IPS-20b (cell line): ENCODE measurements at regions not wholly inside any gene's neighbourhood (a gene's known extent, or its start where the extent isn't known, plus 50 kb on each side); places are given as distances from the start of the nearest gene placed in this dataset.

Source experiments
- H3K27ac ChIP-seq: one replicate; pipeline ENCODE4 v1.5.1; 2013; ENCODE audit warnings: low read length
- H3K27me3 ChIP-seq: 2 replicates; pipeline ENCODE4 v1.6.1; 2013; ENCODE audit warnings: mild to moderate bottlenecking, low read length, inconsistent platforms; ENCODE audit not compliant: insufficient read depth
- H3K36me3 ChIP-seq: 2 replicates; pipeline ENCODE4 v1.6.1; 2013; ENCODE audit warnings: low read depth, mild to moderate bottlenecking, inconsistent platforms, low read length, moderate library complexity; ENCODE audit not compliant: insufficient read depth
- H3K4me1 ChIP-seq: 2 replicates; pipeline ENCODE4 v1.6.1; 2013; ENCODE audit warnings: mild to moderate bottlenecking, control low read depth, inconsistent platforms, low read length, moderate library complexity; ENCODE audit not compliant: insufficient read depth
- H3K4me3 ChIP-seq: 2 replicates; pipeline ENCODE4 v1.5.1; 2013; ENCODE audit warnings: mild to moderate bottlenecking, low read length, inconsistent platforms
- H3K9ac ChIP-seq: 2 replicates; pipeline ENCODE4 v1.6.1; 2013; ENCODE audit warnings: low read depth, mild to moderate bottlenecking, inconsistent platforms, low read length, moderate library complexity
- H3K9me3 ChIP-seq: 2 replicates; pipeline ENCODE4 v1.6.1; 2013; ENCODE audit warnings: mild to moderate bottlenecking, low read depth, low read length, inconsistent platforms; ENCODE audit not compliant: insufficient read depth

DNA sequence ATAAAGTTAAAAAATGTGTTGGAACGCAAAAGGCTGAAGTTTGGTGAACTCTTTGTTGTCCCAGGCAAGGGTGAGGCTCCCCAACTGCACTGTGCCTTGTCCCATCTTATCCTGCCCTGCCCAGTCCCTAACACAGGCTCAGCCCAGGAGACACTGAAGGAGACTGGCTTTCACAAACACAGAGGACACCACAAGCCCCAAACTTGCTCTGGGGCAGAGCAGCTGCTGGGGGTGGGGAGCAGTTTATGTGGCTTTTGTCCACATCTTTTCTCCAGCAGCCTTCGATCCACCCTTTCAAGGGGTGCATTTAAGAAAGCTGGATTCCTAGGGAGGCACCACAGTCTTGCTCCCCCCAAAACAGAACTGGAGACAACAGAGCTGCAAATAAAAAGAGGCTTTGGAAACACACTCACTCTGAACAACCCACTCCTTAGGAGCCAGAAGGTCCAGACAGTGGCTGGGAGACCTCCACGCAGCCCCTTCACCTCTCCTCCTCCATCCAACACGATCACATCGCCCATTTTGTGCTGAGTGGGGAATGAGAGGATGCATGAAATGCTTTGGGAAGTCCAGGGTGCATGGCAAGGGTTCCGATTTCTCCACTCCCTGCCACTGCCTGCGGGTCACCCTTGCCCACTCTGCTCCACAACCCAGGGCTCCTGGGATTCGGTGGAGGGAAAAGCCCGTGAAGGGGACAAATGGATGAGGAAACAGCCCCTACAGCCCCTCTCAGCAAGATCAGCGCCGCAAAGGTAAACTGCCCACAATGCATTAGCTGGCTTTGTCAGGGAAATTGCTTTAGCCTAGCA, 260.5 kb upstream of the TLE3 start:
- no peaks in the 10 kb centered on the region for H3K36me3 ChIP-seq
- no peak overlapping the region for H3K4me3 ChIP-seq
- H3K9me3 ChIP-seq = no peaks in the 10 kb centered on the region
- H3K4me1 ChIP-seq = no peaks in the 10 kb centered on the region
- H3K27ac ChIP-seq = no peak overlapping the region
- no peak overlapping the region for H3K9ac ChIP-seq
- no peaks in the 10 kb centered on the region for H3K27me3 ChIP-seq

DNA sequence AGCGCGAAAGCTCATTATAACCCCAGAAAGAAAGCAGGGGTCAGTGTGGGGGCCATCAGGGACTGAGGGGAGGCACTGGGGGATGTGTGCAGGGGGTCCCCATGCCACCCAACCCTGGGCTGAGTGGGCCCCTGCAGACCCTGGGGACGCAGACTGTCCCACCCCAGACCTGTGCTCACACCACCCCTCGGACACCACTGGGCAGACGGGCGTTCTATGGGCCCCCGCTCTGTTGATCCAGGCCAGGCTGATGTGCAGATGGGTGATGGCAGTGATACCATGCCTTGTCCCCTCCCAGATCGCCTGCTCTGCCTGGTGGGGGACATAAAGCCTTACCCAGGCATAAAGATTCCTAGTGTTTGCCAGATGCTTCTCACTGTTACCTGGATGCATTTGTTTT, 259.7 kb upstream of the TLE3 start:
- Histone ChIP-seq H3K9ac (no peak overlapping the region), H3K27me3 (no peaks in the 10 kb centered on the region), H3K4me1 (no peaks in the 10 kb centered on the region), H3K4me3 (no peak overlapping the region), H3K9me3 (no peaks in the 10 kb centered on the region), H3K36me3 (no peaks in the 10 kb centered on the region), H3K27ac (no peak overlapping the region)

DNA sequence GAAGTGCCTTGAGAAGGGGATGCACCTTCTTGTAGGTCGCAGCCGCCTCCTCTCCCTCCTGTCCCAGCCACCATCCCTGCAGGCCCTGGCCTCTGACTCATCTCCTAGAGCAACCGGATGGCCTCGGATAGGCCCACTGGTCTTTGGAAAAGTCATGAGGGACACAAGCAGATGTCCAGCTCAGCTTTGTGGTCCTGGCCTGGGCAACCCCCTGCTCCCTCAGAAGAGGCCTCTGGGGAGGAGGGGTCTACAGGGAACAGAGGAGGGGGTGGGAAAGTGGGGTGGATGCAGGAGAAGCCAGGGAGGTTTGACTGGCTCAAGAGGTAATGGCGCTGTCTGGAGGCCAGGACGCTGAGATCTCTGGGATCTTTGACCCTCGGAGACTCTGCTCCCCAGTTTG, 259.2 kb upstream of the TLE3 start:
- H3K4me3 ChIP-seq = no peak overlapping the region
- no peaks in the 10 kb centered on the region for H3K27me3 ChIP-seq
- no peaks in the 10 kb centered on the region for H3K4me1 ChIP-seq
- H3K9ac ChIP-seq = no peak overlapping the region
- H3K9me3 ChIP-seq = no peaks in the 10 kb centered on the region
- H3K27ac ChIP-seq = no peak overlapping the region
- H3K36me3 ChIP-seq = no peaks in the 10 kb centered on the region

DNA sequence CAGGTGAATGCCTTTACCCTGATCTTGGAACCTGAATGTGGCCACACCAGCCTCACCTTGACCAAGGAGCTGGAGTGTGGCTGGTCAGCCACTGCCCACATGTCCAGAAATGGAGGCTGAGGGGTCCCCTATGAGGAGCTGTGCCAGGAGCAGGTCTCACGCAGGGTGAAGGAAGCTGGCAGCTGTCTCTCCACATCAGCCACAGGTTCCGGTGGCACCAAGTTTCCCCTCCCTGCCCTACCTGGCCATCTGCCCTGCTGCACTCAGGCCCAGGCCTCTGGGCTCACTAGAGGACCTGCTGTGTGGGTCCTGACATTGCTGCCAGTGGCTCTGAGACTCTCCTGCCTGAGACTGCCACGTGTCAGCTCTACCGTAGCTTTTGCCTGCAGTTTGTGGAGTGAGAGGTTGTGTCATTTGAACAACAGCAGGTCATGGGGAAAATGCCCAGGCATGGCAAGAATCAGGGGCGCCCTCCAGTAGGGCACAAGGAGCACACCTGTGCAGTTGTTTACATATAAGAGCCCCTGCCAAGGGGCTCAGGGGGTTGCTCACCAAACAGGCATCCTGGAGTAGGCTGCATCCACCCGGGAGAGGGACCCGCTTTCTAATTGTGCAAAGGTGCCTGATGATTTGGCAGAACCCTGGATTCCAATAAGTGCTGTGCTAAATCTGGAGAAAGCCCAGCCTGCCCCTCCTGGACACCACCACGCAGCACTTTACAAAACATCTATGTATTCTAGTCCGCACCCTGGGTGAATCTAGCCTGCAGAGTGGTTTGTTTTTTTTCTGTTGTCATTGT, 258.5 kb upstream of the TLE3 start:
- H3K9me3 ChIP-seq = no peaks in the 10 kb centered on the region
- H3K4me1 ChIP-seq = no peaks in the 10 kb centered on the region
- no peak overlapping the region for H3K27ac ChIP-seq
- H3K4me3 ChIP-seq = no peak overlapping the region
- H3K9ac ChIP-seq = no peak overlapping the region
- H3K36me3 ChIP-seq = no peaks in the 10 kb centered on the region
- H3K27me3 ChIP-seq = no peaks in the 10 kb centered on the region

DNA sequence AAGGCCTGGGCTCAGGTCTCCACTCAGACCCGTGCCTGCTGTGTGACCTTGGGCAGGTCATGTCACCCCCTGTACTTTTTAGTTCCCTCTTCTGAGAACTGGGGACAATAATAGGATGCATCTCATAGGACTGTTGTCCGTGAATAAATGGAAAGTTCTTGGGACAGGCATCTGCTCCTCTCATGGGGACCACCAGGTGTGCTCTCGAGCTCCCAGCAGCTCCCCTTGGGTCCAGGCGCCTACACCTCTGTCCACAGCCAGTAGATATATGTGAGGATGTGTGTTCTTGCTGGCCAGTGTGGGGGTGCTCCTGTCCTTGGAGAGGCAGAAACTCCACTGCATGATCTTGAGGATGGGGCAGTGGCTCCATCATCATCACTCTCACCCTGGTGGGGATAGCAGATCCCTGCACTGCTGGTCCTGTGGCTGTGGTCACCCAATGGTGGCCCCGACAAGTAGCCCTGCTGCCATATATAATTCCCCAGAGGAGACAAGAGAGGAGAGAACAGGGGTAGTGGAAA, 257.6 kb upstream of the TLE3 start:
- H3K9me3 ChIP-seq = no peaks in the 10 kb centered on the region
- no peaks in the 10 kb centered on the region for H3K36me3 ChIP-seq
- no peak overlapping the region for H3K4me3 ChIP-seq
- no peak overlapping the region for H3K27ac ChIP-seq
- H3K27me3 ChIP-seq = no peaks in the 10 kb centered on the region
- no peak overlapping the region for H3K9ac ChIP-seq
- no peaks in the 10 kb centered on the region for H3K4me1 ChIP-seq

DNA sequence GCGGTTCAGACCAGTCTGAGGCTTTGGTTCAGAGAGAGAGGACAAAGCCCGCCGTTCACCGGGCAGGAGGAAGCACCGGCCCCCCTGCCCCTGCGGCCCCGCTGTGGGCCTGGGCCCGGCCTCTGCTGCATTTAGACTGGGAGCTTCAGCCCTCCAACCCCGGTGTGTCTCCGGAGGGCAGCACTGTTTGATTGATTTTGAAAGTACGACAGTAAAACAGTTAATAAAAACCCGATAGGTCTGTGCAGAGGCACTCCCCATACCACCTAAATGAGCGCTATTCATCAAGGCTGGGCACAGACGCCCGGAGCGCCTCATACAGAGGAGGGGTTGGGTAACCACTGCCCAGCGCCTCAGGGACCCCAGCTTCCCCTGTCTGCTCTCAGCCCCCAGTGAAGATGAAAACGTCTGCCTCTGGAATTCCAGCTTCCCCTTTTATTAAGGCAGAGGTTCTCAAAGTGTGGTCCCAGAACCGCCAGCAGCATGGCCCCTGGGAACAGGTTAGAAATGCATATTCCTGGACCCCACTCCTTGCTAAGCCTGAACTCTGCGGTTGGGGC, 256.7 kb upstream of the TLE3 start:
- H3K9ac ChIP-seq = no peak overlapping the region

DNA sequence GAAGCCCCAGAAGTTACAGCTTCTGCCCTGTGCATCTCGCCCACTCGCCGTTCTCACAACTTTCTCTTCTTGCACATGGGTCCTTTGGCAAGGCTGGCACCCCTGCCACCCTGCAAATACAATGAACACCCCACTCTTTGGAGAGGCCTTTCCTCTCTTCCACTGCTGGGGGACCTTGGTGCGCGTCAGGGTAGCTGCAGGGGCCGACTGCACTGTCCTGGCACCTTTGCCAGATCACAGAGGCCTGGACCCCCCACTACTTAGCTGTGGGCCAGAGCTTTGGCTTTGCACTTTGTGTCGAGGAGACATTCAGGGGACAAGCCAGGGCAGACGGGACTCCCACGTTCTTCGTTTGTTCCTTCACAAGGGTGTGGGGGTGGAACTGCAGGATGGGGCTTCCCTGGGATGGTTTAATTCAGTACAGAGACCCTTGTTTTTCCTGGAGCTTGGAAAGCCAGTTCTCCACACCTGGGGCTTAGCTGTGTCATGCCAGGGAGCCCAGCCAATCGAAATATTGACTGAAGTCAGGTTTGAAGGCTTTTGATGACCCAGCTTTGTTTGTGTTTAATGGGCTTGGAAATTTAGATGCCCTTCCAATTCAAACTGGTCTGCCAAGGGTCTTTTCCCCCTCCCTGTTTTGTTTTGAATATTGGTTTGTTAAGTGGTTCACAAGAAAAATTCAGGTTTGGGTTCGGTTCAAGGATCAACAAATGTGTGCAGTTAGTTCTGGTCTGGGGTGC, 256.1 kb upstream of the TLE3 start:
- Histone ChIP-seq H3K27me3 (no peaks in the 10 kb centered on the region), H3K9ac (no peak overlapping the region), H3K27ac (no peak overlapping the region)

More for the DNA sequence above, 256.7 kb upstream of the TLE3 start:
- no peaks in the 10 kb centered on the region for H3K27me3 ChIP-seq
- H3K27ac ChIP-seq = no peak overlapping the region
- no peaks in the 10 kb centered on the region for H3K9me3 ChIP-seq
- no peak overlapping the region for H3K4me3 ChIP-seq
- no peaks in the 10 kb centered on the region for H3K4me1 ChIP-seq
- no peaks in the 10 kb centered on the region for H3K36me3 ChIP-seq

DNA sequence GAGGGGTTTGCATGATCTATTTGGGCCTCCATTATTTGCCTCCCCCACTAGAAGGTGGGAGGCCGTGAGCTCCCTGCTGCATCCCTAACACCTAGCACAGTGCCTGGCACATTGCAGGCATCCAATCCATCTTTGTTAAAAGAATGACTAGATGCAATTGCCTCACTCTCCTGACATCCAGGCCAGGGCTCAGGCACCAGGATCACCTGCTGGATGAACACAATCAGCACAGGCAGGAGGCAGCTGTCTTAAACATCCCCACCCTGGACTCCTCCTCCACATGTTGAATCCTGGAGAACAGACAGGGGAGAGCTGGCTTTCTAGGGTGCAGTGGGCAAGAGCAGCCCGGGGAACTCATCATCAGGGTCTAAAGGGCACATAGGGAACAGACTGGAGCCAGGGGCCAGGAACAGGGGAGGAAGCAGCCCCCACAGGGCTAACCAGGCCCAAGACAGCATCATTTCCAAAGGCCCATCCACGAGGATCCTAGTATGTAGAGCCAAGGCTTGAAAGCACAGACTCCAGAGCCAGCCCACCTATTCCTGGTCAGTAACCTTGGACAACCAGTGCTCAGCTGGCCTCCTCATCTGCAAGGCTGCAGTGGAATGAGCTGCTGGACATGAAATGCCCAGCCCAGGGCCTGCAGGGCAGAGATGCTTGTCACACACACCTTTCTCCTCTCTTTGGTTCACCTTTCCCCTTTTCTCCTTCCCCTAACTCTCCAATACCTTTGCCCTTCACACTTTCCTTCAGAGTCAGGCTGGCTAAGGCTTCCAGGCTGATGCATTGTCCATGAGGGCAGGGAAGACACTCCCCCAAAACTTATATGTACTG, 254.4 kb upstream of the TLE3 start:
- Histone ChIP-seq H3K27me3 (no peaks in the 10 kb centered on the region), H3K4me1 (no peaks in the 10 kb centered on the region), H3K4me3 (no peak overlapping the region), H3K9me3 (no peaks in the 10 kb centered on the region), H3K27ac (no peak overlapping the region), H3K36me3 (no peaks in the 10 kb centered on the region), H3K9ac (no peak overlapping the region)

More for the DNA sequence above, 256.1 kb upstream of the TLE3 start:
- no peaks in the 10 kb centered on the region for H3K4me1 ChIP-seq
- H3K36me3 ChIP-seq = no peaks in the 10 kb centered on the region
- H3K4me3 ChIP-seq = no peak overlapping the region
- H3K9me3 ChIP-seq = no peaks in the 10 kb centered on the region

DNA sequence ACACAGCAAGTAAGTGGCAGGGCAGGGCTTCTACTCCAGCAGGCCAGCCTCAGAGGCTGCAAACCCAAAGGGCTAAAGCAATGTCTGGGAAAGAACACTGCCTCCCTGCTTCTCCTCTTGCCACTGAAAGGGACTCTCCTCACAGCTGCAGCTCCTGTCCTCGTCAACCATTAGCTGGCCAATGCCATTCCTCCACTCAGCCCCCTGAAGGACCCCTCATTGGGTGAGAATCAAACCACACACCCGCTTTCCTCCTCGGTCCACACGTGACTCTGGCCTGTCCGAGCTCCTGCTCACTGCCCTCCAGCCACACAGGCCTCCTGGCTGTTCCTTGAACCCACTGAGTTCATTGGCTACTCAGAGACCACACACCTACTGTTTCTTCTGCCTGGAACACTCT, 253.7 kb upstream of the TLE3 start:
- Histone ChIP-seq H3K27ac (no peak overlapping the region), H3K9ac (no peak overlapping the region), H3K4me3 (no peak overlapping the region), H3K4me1 (no peaks in the 10 kb centered on the region), H3K9me3 (no peaks in the 10 kb centered on the region), H3K36me3 (no peaks in the 10 kb centered on the region), H3K27me3 (no peaks in the 10 kb centered on the region)

DNA sequence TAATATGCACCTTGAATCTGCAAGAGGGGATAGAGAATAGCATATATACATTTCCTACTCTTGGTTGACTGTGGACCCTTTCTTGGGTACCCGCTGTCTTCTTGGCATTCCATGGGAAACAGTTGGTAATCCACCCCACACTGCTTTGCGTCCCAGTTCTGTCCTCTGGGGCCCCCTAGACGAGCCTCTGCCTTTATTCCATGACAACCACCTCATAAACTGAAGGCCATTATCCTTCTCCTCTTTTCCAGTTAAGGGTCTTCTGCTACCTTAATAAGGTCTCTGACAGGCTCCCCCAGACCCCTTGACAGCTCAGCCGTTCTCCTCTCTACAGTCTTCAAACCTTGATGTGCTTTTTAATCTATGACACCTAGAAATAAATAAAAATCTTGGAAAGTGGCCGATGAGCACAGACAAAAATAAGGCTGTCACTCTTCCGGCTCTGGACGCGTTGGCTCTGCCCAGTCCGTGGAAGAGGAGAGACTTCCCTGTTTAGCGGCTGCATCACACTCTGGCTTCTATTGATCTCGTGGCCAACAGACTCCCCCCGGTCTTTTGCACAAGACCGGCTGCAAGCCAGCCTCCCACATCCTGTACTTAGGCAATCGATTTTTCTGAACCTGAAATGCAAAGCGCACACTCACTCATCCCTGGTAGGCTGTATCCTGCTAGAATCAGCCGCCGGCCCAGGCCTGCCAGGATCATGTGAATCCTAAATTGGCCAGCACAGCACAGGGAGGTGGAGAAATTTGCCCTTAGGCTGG, 251.0 kb upstream of the TLE3 start:
- Histone ChIP-seq H3K4me3 (no peak overlapping the region), H3K9me3 (no peaks in the 10 kb centered on the region), H3K27me3 (no peaks in the 10 kb centered on the region), H3K27ac (no peak overlapping the region), H3K4me1 (no peaks in the 10 kb centered on the region), H3K9ac (no peak overlapping the region), H3K36me3 (no peaks in the 10 kb centered on the region)
